H1 (cell line): ENCODE measurements at regions not wholly inside any gene's neighbourhood (a gene's known extent, or its start where the extent isn't known, plus 50 kb on each side); places are given as distances from the start of the nearest gene placed in this dataset.

ENCODE experiments used
- CTCF ChIA-PET: fragments of 300-600 bp; sonication (Branson Sonifier 250); formaldehyde crosslinking; loops from one replicate; lab custom pipeline; 2021; ENCODE audit not compliant: partially characterized antibody; lab: Charles Lee
- POLR2A ChIA-PET: fragments of 300-600 bp; sonication (Branson Sonifier 250); formaldehyde crosslinking; loops from one replicate; lab custom pipeline; 2021; ENCODE audit warnings: inconsistent platforms; ENCODE audit not compliant: partially characterized antibody; lab: Charles Lee
- DNase-seq, 2 experiments: peaks; one replicate each; pipeline versions ENCODE4 v3.0.0 to v3.0.0-alpha.2; 2010 to 2022; ENCODE audit warnings: low spot score in 2 of 2, low read depth in 1 of 2, mixed read lengths in 1 of 2
- FAIRE-seq: peaks from 2 replicates; lab custom pipeline; 2011; peaks lifted over from hg19 to GRCh38; lab: Jason Lieb, UNC
- H2AFZ ChIP-seq: 2 replicates; pipeline ENCODE4 v1.8.1; 2012; ENCODE audit warnings: low read length, inconsistent platforms
- H2AK5ac ChIP-seq: 2 replicates; pipeline ENCODE4 v1.6.1; 2013; ENCODE audit warnings: low read depth, low read length
- H2BK120ac ChIP-seq: replicated peaks from 2 replicates; pipeline ENCODE3; 2013; ENCODE audit warnings: low read depth, low read length, inconsistent platforms
- H2BK12ac ChIP-seq: 2 replicates; pipeline ENCODE4 v1.6.1; 2013; ENCODE audit warnings: low read depth, low read length
- H2BK15ac ChIP-seq: 2 replicates; pipeline ENCODE4 v1.6.1; 2013; ENCODE audit warnings: low read length
- H2BK20ac ChIP-seq: 2 replicates; pipeline ENCODE4 v1.6.1; 2013; ENCODE audit warnings: low read length
- H2BK5ac ChIP-seq: 2 replicates; pipeline ENCODE4 v1.6.1; 2013; ENCODE audit warnings: low read depth, low read length
- H3K14ac ChIP-seq: 2 replicates; pipeline ENCODE4 v1.6.1; 2013; ENCODE audit warnings: inconsistent platforms; ENCODE audit not compliant: insufficient read length
- H3K18ac ChIP-seq: 2 replicates; pipeline ENCODE4 v1.6.1; 2013; ENCODE audit warnings: low read length; ENCODE audit errors: extremely low read depth
- H3K23ac ChIP-seq: 2 replicates; pipeline ENCODE4 v1.6.1; 2013; ENCODE audit warnings: inconsistent platforms; ENCODE audit not compliant: insufficient read length
- H3K23me2 ChIP-seq: 2 replicates; pipeline ENCODE4 v1.6.1; 2013; ENCODE audit warnings: low read depth, low read length
- H3K27ac ChIP-seq: 2 replicates; pipeline ENCODE4 v1.6.1; 2011; ENCODE audit warnings: low read depth, low read length, inconsistent platforms
- H3K27me3 ChIP-seq, 4 experiments: replicated peaks in 1 of 4; 1 replicate in 1 of 4; 2 replicates in 3 of 4; pipeline versions ENCODE4 v1.6.1 to v1.8.1; 2011 to 2013; ENCODE audit warnings: low read length in 3 of 4, mild to moderate bottlenecking in 3 of 4, inconsistent platforms in 2 of 4, mixed read lengths in 2 of 4, moderate library complexity in 1 of 4; ENCODE audit not compliant: control insufficient read depth in 3 of 4, insufficient read depth in 3 of 4; ENCODE audit errors: extremely low read depth in 1 of 4
- H3K36me3 ChIP-seq, 4 experiments: 2 replicates each; pipeline versions ENCODE4 v1.6.1 to v1.8.1; 2011 to 2013; ENCODE audit warnings: mild to moderate bottlenecking in 4 of 4, low read length in 3 of 4, moderate library complexity in 2 of 4, control low read depth in 1 of 4, inconsistent platforms in 1 of 4; ENCODE audit not compliant: insufficient read depth in 4 of 4, control insufficient read depth in 2 of 4
- H3K4ac ChIP-seq: replicated peaks from 2 replicates; pipeline ENCODE3; 2013; ENCODE audit warnings: low read length, low read depth, mixed read lengths, inconsistent platforms; ENCODE audit not compliant: insufficient read length
- H3K4me1 ChIP-seq, 4 experiments: replicated peaks in 1 of 4; 1 replicate in 1 of 4; 2 replicates in 3 of 4; pipeline versions ENCODE4 v1.6.1 to v1.8.1; 2011 to 2013; ENCODE audit warnings: low read length in 3 of 4, inconsistent platforms in 2 of 4, mixed read lengths in 1 of 4; ENCODE audit not compliant: insufficient read depth in 4 of 4, control insufficient read depth in 3 of 4
- H3K4me2 ChIP-seq, 2 experiments: 2 replicates each; pipeline versions ENCODE4 v1.6.1 to v1.8.1; 2011 to 2013; ENCODE audit warnings: low read depth in 2 of 2, low read length in 2 of 2, control low read depth in 1 of 2, inconsistent platforms in 1 of 2, mild to moderate bottlenecking in 1 of 2; ENCODE audit not compliant: insufficient read depth in 1 of 2
- H3K4me3 ChIP-seq, 4 experiments: fragments of 200-600, 300-600 bp in 1 of 4; sonication (generic), shearing (Covaris generic), sonication (Bioruptor Twin) in 1 of 4; 2 replicates each; pipeline versions ENCODE4 v1.5.1 to v1.8.1; 2011 to 2016; ENCODE audit warnings: low read length in 4 of 4, low read depth in 3 of 4, control low read depth in 2 of 4, inconsistent platforms in 2 of 4, mild to moderate bottlenecking in 2 of 4, mixed read lengths in 1 of 4, moderate library complexity in 1 of 4; ENCODE audit not compliant: insufficient read depth in 2 of 4; ENCODE audit errors: extremely low read depth in 1 of 4
- H3K56ac ChIP-seq: replicated peaks from 2 replicates; pipeline ENCODE3; 2013; ENCODE audit warnings: low read depth, mild to moderate bottlenecking, mixed read lengths, low read length, inconsistent platforms; ENCODE audit not compliant: insufficient read length
- H3K79me1 ChIP-seq: 2 replicates; pipeline ENCODE4 v1.6.1; 2013; ENCODE audit warnings: low read depth, low read length, control low read depth
- H3K79me2 ChIP-seq, 2 experiments: 2 replicates each; pipeline versions ENCODE4 v1.6.1 to v1.8.1; 2012 to 2013; ENCODE audit warnings: low read length in 2 of 2, mild to moderate bottlenecking in 2 of 2, inconsistent platforms in 1 of 2; ENCODE audit not compliant: insufficient read depth in 2 of 2, control insufficient read depth in 1 of 2
- H3K9ac ChIP-seq, 4 experiments: replicated peaks in 1 of 4; 1 replicate in 1 of 4; 2 replicates in 3 of 4; pipeline versions ENCODE4 v1.6.1 to v1.8.1; 2011 to 2013; ENCODE audit warnings: low read depth in 3 of 4, low read length in 3 of 4, control low read depth in 2 of 4, mild to moderate bottlenecking in 2 of 4, moderate library complexity in 2 of 4, inconsistent platforms in 1 of 4; ENCODE audit errors: extremely low read depth in 1 of 4
- H3K9me3 ChIP-seq, 2 experiments: 2 replicates each; pipeline versions ENCODE4 v1.6.1 to v1.8.1; 2012 to 2013; ENCODE audit warnings: mild to moderate bottlenecking in 2 of 2, moderate library complexity in 2 of 2, control low read depth in 1 of 2, inconsistent platforms in 1 of 2, low read depth in 1 of 2, low read length in 1 of 2, mixed read lengths in 1 of 2; ENCODE audit not compliant: insufficient read depth in 2 of 2
- H4K20me1 ChIP-seq, 2 experiments: replicated peaks in 1 of 2; 2 replicates each; pipeline versions ENCODE3 to v1.8.1; 2011 to 2013; ENCODE audit warnings: inconsistent platforms in 2 of 2, low read length in 2 of 2, mild to moderate bottlenecking in 1 of 2; ENCODE audit not compliant: insufficient read depth in 2 of 2, control insufficient read depth in 1 of 2
- H4K5ac ChIP-seq: 2 replicates; pipeline ENCODE4 v1.6.1; 2013; ENCODE audit warnings: low read length, low read depth, mixed read lengths, inconsistent platforms; ENCODE audit not compliant: insufficient read length
- H4K8ac ChIP-seq: 2 replicates; pipeline ENCODE4 v1.8.0; 2013; ENCODE audit warnings: mild to moderate bottlenecking, moderate library complexity, low read length, inconsistent platforms; ENCODE audit not compliant: insufficient read depth; ENCODE audit errors: extremely low read depth
- H4K91ac ChIP-seq: replicated peaks from 2 replicates; pipeline ENCODE3; 2013; ENCODE audit warnings: low read length, mixed read lengths, inconsistent platforms; ENCODE audit not compliant: insufficient read length
- BCL11A ChIP-seq, 2 experiments: IDR thresholded peaks; one replicate each; pipeline ENCODE4 v1.6.1; 2011; ENCODE audit warnings: low read depth in 2 of 2, low read length in 2 of 2, mild to moderate bottlenecking in 2 of 2
- EZH2 ChIP-seq: fragments of 200-600 bp; sonication (generic); IDR thresholded peaks from 2 replicates; pipeline ENCODE4 v1.7.1; 2012; ENCODE audit warnings: low read depth, mild to moderate bottlenecking, moderate library complexity, low read length, inconsistent platforms; ENCODE audit not compliant: severe bottlenecking
- HDAC6 ChIP-seq: IDR thresholded peaks from one replicate; pipeline ENCODE4 v1.7.1; 2012; ENCODE audit warnings: low read depth, mild to moderate bottlenecking, inconsistent platforms, low read length, moderate library complexity
- POLR2AphosphoS5 ChIP-seq: IDR thresholded peaks from 2 replicates; pipeline ENCODE4 v1.6.1; 2011; ENCODE audit warnings: low read depth, low read length
- RAD21 ChIP-seq, 2 experiments: IDR thresholded peaks in 1 of 2; conservative IDR thresholded peaks in 1 of 2; 2 replicates each; pipeline ENCODE4 v1.6.1; 2011; ENCODE audit warnings: low read depth in 2 of 2, low read length in 2 of 2, improper control_type of control experiment in 1 of 2, inconsistent platforms in 1 of 2, mild to moderate bottlenecking in 1 of 2, moderate library complexity in 1 of 2
- TAF1 ChIP-seq: IDR thresholded peaks from 2 replicates; pipeline ENCODE4 v1.6.1; 2011; ENCODE audit warnings: mild to moderate bottlenecking, low read depth, low read length
- TAF7 ChIP-seq: optimal IDR thresholded peaks from 2 replicates; pipeline ENCODE3; 2011; ENCODE audit warnings: low read depth, mild to moderate bottlenecking, inconsistent platforms, low read length, moderate library complexity, borderline replicate concordance
- TBP ChIP-seq: IDR thresholded peaks from 2 replicates; pipeline ENCODE4 v1.6.1; 2011; ENCODE audit warnings: low read depth, low read length, improper control_type of control experiment
- TEAD4 ChIP-seq: IDR thresholded peaks from 2 replicates; pipeline ENCODE4 v1.6.1; 2012; ENCODE audit warnings: low read depth, low read length, inconsistent platforms, mixed read lengths
- WGBS, 2 experiments: shearing (Covaris generic) in 1 of 2; methylation state at CpG; one replicate each; pipeline versions ENCODE4 v1.1.6 to v1.1.7; 2013 to 2015; ENCODE audit warnings: low lambda C conversion rate in 2 of 2, mixed read lengths in 2 of 2, inconsistent platforms in 1 of 2, low coverage in 1 of 2, missing lambda C conversion rate in 1 of 2; ENCODE audit not compliant: insufficient replicate concordance in 2 of 2, insufficient coverage in 1 of 2, insufficient read length in 1 of 2; ENCODE audit errors: extremely low coverage in 1 of 2, missing lambda C conversion rate in 1 of 2; 5-methylcytosine and 5-hydroxymethylcytosine counted together
- TF ChIP-seq, protein P1 (sequence below), 3 experiments: IDR thresholded peaks; 1 replicate in 2 of 3; 2 replicates in 1 of 3; pipeline versions ENCODE4 v1.5.1 to v1.6.1; 2011; ENCODE audit warnings: low read length in 3 of 3, mild to moderate bottlenecking in 3 of 3, inconsistent platforms in 2 of 3, low read depth in 1 of 3, moderate library complexity in 1 of 3; ENCODE audit not compliant: insufficient read depth in 1 of 3; ENCODE audit errors: control extremely low read depth in 1 of 3

DNA sequence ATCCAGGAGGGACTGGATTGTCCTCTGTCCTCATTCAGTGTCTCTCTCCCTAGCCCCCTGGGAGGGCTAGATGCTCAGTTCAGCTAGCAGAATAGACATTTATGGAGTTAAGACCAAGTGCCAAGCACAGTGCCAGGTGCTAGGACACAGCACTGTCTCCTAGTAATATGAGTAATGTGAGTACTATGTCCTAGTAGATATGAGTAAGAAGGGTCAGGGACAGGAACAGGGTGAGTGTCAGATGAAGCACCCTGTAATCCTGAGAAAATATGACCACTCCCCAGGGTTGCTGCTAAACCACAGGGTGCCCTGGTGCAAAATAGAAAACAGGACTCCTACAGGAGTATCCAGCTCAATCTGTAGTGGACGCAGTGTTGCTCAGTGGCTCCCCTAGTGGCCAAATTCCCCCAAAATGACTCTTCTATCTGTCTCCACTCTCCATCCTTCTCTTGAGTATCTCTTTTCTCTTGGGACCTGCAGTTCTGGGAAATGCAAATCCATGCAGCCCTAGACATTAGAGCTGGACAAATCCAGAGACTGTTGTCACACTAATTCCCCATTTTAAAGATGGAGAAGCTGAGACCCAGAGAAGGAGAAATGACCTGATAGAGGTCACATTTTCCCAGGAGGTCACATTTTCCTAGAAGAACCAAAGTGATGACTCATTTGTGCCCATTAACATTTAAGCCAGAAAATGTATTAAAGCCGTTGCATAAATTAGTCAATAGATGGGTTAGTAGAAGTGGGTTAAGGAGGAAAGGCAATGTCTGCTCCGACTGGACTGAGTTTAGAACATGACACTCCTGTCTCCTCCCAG is 214.3 kb downstream of the NXPE2 start:
- H2BK5ac ChIP-seq, result no peak overlapping the region
- H2BK120ac ChIP-seq, result no peak overlapping the region
- H4K20me1 ChIP-seq, result peaks cover 0 to 1% of the 10 kb centered on the region in 2 experiments
- H3K9me3 ChIP-seq, result no peaks in the 10 kb centered on the region
- no peak overlapping the region for H2BK20ac ChIP-seq
- H3K23ac ChIP-seq, result no peak overlapping the region
- H4K91ac ChIP-seq, result no peak overlapping the region
- TF ChIP-seq, protein P1, sequence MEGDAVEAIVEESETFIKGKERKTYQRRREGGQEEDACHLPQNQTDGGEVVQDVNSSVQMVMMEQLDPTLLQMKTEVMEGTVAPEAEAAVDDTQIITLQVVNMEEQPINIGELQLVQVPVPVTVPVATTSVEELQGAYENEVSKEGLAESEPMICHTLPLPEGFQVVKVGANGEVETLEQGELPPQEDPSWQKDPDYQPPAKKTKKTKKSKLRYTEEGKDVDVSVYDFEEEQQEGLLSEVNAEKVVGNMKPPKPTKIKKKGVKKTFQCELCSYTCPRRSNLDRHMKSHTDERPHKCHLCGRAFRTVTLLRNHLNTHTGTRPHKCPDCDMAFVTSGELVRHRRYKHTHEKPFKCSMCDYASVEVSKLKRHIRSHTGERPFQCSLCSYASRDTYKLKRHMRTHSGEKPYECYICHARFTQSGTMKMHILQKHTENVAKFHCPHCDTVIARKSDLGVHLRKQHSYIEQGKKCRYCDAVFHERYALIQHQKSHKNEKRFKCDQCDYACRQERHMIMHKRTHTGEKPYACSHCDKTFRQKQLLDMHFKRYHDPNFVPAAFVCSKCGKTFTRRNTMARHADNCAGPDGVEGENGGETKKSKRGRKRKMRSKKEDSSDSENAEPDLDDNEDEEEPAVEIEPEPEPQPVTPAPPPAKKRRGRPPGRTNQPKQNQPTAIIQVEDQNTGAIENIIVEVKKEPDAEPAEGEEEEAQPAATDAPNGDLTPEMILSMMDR (IDR thresholded peaks at IDR 0.05; ENCODE audit: control extremely low read depth in 1 of 3, insufficient read depth in 1 of 3, low read depth in 1 of 3, low read length in 3 of 3), result peak; percentile 51 to 85 (median 59); a peak in 3 of 4 replicates
- TF ChIP-seq TAF7, result no peak
- TF ChIP-seq TEAD4, result peak; percentile 45; the same call in 1 of the 2 replicates
- no peak for TF ChIP-seq POLR2AphosphoS5
- peak; percentile 51 to 56 for TF ChIP-seq RAD21 (IDR thresholded peaks at IDR 0.05 in 1 of 2, conservative IDR thresholded peaks at IDR 0.05 in 1 of 2; ENCODE audit: low read depth in 2 of 2, low read length in 2 of 2)
- no peak for TF ChIP-seq EZH2
- no peak for TF ChIP-seq BCL11A (IDR thresholded peaks at IDR 0.05; ENCODE audit: low read depth in 2 of 2, low read length in 2 of 2)
- TF ChIP-seq HDAC6, result no peak
- no peak for TF ChIP-seq TAF1
- TF ChIP-seq TBP, result no peak
- TF ChIP-seq, all 59 proteins: peak for 3
- no peak overlapping the region for H4K8ac ChIP-seq
- no peaks in the 10 kb centered on the region for H3K79me1 ChIP-seq
- no peak overlapping the region for H3K27ac ChIP-seq
- H3K4me2 ChIP-seq, result no peak overlapping the region
- H3K56ac ChIP-seq, result no peak overlapping the region
- H3K79me2 ChIP-seq, result no peaks in the 10 kb centered on the region
- no peak overlapping the region for H3K9ac ChIP-seq
- no peak overlapping the region for H2AK5ac ChIP-seq
- no peaks in the 10 kb centered on the region for H3K36me3 ChIP-seq
- no peak for FAIRE-seq
- no peak overlapping the region for H2BK15ac ChIP-seq
- H3K14ac ChIP-seq, result no peak overlapping the region
- H3K18ac ChIP-seq, result no peak overlapping the region
- ChIA-PET POLR2A (no interaction called here), CTCF (interaction anchor here (0.6 to 5.1 kb wide), 56 partner anchors 9 to 437 kb away, joined by 3 to 40 read pairs (median 5); no protein-coding TSS in a partner anchor)
- no peaks in the 10 kb centered on the region for H3K23me2 ChIP-seq
- H2BK12ac ChIP-seq, result no peak overlapping the region
- peak in 1 of 2 experiments; percentile 83 for DNase-seq
- H3K4me3 ChIP-seq, result no peak overlapping the region
- no peak overlapping the region for H2AFZ ChIP-seq
- H4K5ac ChIP-seq, result no peak overlapping the region
- H3K27me3 ChIP-seq, result no peaks in the 10 kb centered on the region
- H3K4me1 ChIP-seq, result peaks cover 0 to 6% (median 4%) of the 10 kb centered on the region in 4 experiments; a peak in 3 of 7 replicates
- H3K4ac ChIP-seq, result no peak overlapping the region
- 83% methylated on average over 3 of the region's 3 CpGs; no CpG with 5 or more reads in 1 of the 2 experiments for WGBS, 2 experiments
